ENCODE measurements at regions not wholly inside any gene's neighbourhood (a gene's known extent, or its start where the extent isn't known, plus 50 kb on each side); places are given as distances from the start of the nearest gene placed in this dataset.

- DNase-seq: no peak
Observed at GRCh38 chr4:13851085-13851940, 223.8 kb upstream of the BOD1L1 start.

- DNase-seq: no peak
Observed at GRCh38 chr4:13852411-13852810, 224.9 kb upstream of the BOD1L1 start.

GRCh38 chr4:13856387-13856786, 228.9 kb upstream of the BOD1L1 start:
- DNase-seq: no peak

GRCh38 chr4:13857397-13857796, 229.9 kb upstream of the BOD1L1 start:
- no peak for DNase-seq

GRCh38 chr4:13857800-13858199, 230.3 kb upstream of the BOD1L1 start:
- DNase-seq: no peak

- DNase-seq: no peak
Observed at GRCh38 chr4:13859423-13859822, 231.9 kb upstream of the BOD1L1 start.

GRCh38 chr4:13860126-13860525, 232.6 kb upstream of the BOD1L1 start:
- DNase-seq: no peak

GRCh38 chr4:13865871-13866669, 238.5 kb upstream of the BOD1L1 start:
- peak; percentile 51 for DNase-seq

GRCh38 chr4:13866881-13867280, 239.4 kb upstream of the BOD1L1 start:
- peak; percentile 57 for DNase-seq

GRCh38 chr4:13872155-13872554, 244.6 kb upstream of the BOD1L1 start:
- no peak for DNase-seq

- no peak for DNase-seq
Observed at GRCh38 chr4:13872955-13873354, 245.4 kb upstream of the BOD1L1 start.

- DNase-seq: no peak
Observed at GRCh38 chr4:13875181-13875580, 247.7 kb upstream of the BOD1L1 start.

GRCh38 chr4:13876131-13876530, 248.6 kb upstream of the BOD1L1 start:
- no peak for DNase-seq

- no peak for DNase-seq
Observed at GRCh38 chr4:13876940-13877339, 249.4 kb upstream of the BOD1L1 start.

- DNase-seq: no peak
Observed at GRCh38 chr4:13877626-13878025, 250.1 kb upstream of the BOD1L1 start.

- DNase-seq: peak; percentile 66
Observed at GRCh38 chr4:13881892-13882291, 254.4 kb upstream of the BOD1L1 start.

GRCh38 chr4:13887010-13887409, 259.5 kb upstream of the BOD1L1 start:
- no peak for DNase-seq

GRCh38 chr4:13888112-13888511, 260.6 kb upstream of the BOD1L1 start:
- DNase-seq: peak; percentile 96

GRCh38 chr4:13891544-13891939, 264.0 kb upstream of the BOD1L1 start:
- no peak for DNase-seq

GRCh38 chr4:13892739-13893105, 265.2 kb upstream of the BOD1L1 start:
- DNase-seq: peak; percentile 84

GRCh38 chr4:13893211-13893610, 265.7 kb upstream of the BOD1L1 start:
- peak; percentile 61 for DNase-seq

GRCh38 chr4:13893987-13894386, 266.5 kb upstream of the BOD1L1 start:
- no peak for DNase-seq

GRCh38 chr4:13900780-13901179, 273.3 kb upstream of the BOD1L1 start:
- no peak for DNase-seq

- DNase-seq: peak; percentile 54
Observed at GRCh38 chr4:13902146-13902545, 274.6 kb upstream of the BOD1L1 start.

All from fibroblast of skin of back (primary cell).